GM23338 (cell line): ENCODE measurements at regions not wholly inside any gene's neighbourhood (a gene's known extent, or its start where the extent isn't known, plus 50 kb on each side); places are given as distances from the start of the nearest gene placed in this dataset.

ENCODE experiments used
- ATAC-seq: fragments of 200-7000 bp; cut with Tn5 transposase; 3 replicates; pipeline ENCODE4 v1.9.1; 2020
- DNase-seq: peaks from one replicate; pipeline ENCODE4 v3.0.0-alpha.2; 2015; ENCODE audit warnings: low spot score
- H2AFZ ChIP-seq: fragments of 200-600 bp; sonication (generic); 2 replicates; pipeline ENCODE4 v1.8.0; 2016; ENCODE audit warnings: antibody characterized with exemption, mild to moderate bottlenecking, moderate library complexity
- H3F3A ChIP-seq: fragments of 200-600 bp; sonication (generic); replicated peaks from 2 replicates; pipeline ENCODE4 v1.8.0; 2017; ENCODE audit warnings: antibody characterized with exemption, mixed run types, low read depth
- H3K27ac ChIP-seq: fragments of 200-600 bp; sonication (generic); 2 replicates; pipeline ENCODE4 v1.6.1; 2016; ENCODE audit warnings: low read depth
- H3K27me3 ChIP-seq: fragments of 200-600 bp; sonication (generic); 2 replicates; pipeline ENCODE4 v1.8.0; 2016; ENCODE audit warnings: mild to moderate bottlenecking, mixed run types, moderate library complexity; ENCODE audit not compliant: insufficient read depth
- H3K36me3 ChIP-seq: fragments of 200-600 bp; sonication (generic); 2 replicates; pipeline ENCODE4 v1.8.0; 2016; ENCODE audit warnings: mild to moderate bottlenecking; ENCODE audit not compliant: insufficient read depth
- H3K4me1 ChIP-seq: fragments of 200-600 bp; sonication (generic); 2 replicates; pipeline ENCODE4 v1.8.0; 2016; ENCODE audit warnings: mild to moderate bottlenecking, moderate library complexity; ENCODE audit not compliant: insufficient read depth
- H3K4me2 ChIP-seq: fragments of 200-600 bp; sonication (generic); 2 replicates; pipeline ENCODE4 v1.7.1; 2017; ENCODE audit warnings: mixed run types
- H3K4me3 ChIP-seq: fragments of 200-600 bp; sonication (generic); 2 replicates; pipeline ENCODE4 v1.6.1; 2016; ENCODE audit warnings: mixed run types
- H3K79me2 ChIP-seq: fragments of 200-600 bp; sonication (generic); replicated peaks from 2 replicates; pipeline ENCODE4 v1.8.0; 2017; ENCODE audit warnings: mild to moderate bottlenecking; ENCODE audit not compliant: insufficient read depth
- H3K9me2 ChIP-seq: fragments of 200-600 bp; sonication (generic); 2 replicates; pipeline ENCODE4 v1.8.0; 2017; ENCODE audit not compliant: insufficient read depth
- H4K20me1 ChIP-seq: fragments of 200-600 bp; sonication (generic); replicated peaks from 2 replicates; pipeline ENCODE4 v1.8.0; 2017; ENCODE audit warnings: mild to moderate bottlenecking; ENCODE audit not compliant: insufficient read depth
- H3K27ac Mint-ChIP-seq: 2 replicates; pipeline ENCODE4 v1.8.0; 2020; ENCODE audit warnings: inconsistent platforms, mild to moderate bottlenecking, moderate library complexity, mixed read lengths
- H3K27me3 Mint-ChIP-seq: 3 replicates; pipeline ENCODE4 v1.8.0; 2022; ENCODE audit warnings: low read depth, mild to moderate bottlenecking, moderate library complexity, mixed read lengths, inconsistent platforms; ENCODE audit not compliant: insufficient read depth, poor library complexity
- H3K36me3 Mint-ChIP-seq: 3 replicates; pipeline ENCODE4 v1.8.0; 2021; ENCODE audit warnings: low read depth, mild to moderate bottlenecking, inconsistent platforms, moderate library complexity, mixed read lengths
- H3K4me1 Mint-ChIP-seq: 3 replicates; pipeline ENCODE4 v1.8.0; 2020; ENCODE audit warnings: mild to moderate bottlenecking, inconsistent platforms, mixed read lengths
- H3K4me3 Mint-ChIP-seq: 3 replicates; pipeline ENCODE4 v1.8.0; 2021; ENCODE audit warnings: moderate library complexity, mild to moderate bottlenecking, inconsistent platforms, mixed read lengths
- H3K9me3 Mint-ChIP-seq: 3 replicates; pipeline ENCODE4 v1.8.0; 2020; ENCODE audit warnings: moderate library complexity, mild to moderate bottlenecking, inconsistent platforms, mixed read lengths
- CREB1 ChIP-seq: fragments of 250-450 bp; sonication (Bioruptor Pico); IDR thresholded peaks from 2 replicates; pipeline ENCODE4 v1.5.0; 2020; ENCODE audit warnings: low read depth, mild to moderate bottlenecking, moderate library complexity
- CTCF ChIP-seq, 2 experiments: fragments of 200-600 bp in 1 of 2; sonication (generic) in 1 of 2; conservative IDR thresholded peaks; 2 replicates each; pipeline versions ENCODE4 v1.5.1 to v1.6.1; 2016 to 2017; ENCODE audit warnings: antibody characterized with exemption in 2 of 2, low read depth in 2 of 2, mild to moderate bottlenecking in 2 of 2, moderate library complexity in 1 of 2
- ETS1 ChIP-seq: IDR thresholded peaks from 2 replicates; pipeline ENCODE4 v1.6.1; 2016; ENCODE audit warnings: antibody characterized with exemption
- EZH2 ChIP-seq: fragments of 200-600 bp; sonication (generic); IDR thresholded peaks from one replicate; pipeline ENCODE4 v1.8.0; 2017; ENCODE audit warnings: antibody characterized with exemption, mild to moderate bottlenecking, low read depth; ENCODE audit not compliant: unreplicated experiment
- EZH2phosphoT487 ChIP-seq: fragments of 200-600 bp; sonication (generic); IDR thresholded peaks from one replicate; pipeline ENCODE4 v1.8.1; 2018; ENCODE audit warnings: antibody characterized with exemption; ENCODE audit not compliant: unreplicated experiment
- JUNB ChIP-seq: IDR thresholded peaks from one replicate; pipeline ENCODE4 v1.6.1; 2016; ENCODE audit warnings: antibody characterized with exemption; ENCODE audit not compliant: unreplicated experiment
- NANOG ChIP-seq: IDR thresholded peaks from 2 replicates; pipeline ENCODE4 v1.6.1; 2016; ENCODE audit warnings: antibody characterized with exemption, borderline replicate concordance
- POLR2AphosphoS5 ChIP-seq: IDR thresholded peaks from 2 replicates; pipeline ENCODE4 v1.6.1; 2016; ENCODE audit warnings: antibody characterized with exemption, low read depth
- REST ChIP-seq: IDR thresholded peaks from one replicate; pipeline ENCODE4 v1.6.1; 2018; ENCODE audit warnings: antibody characterized with exemption; ENCODE audit not compliant: unreplicated experiment
- STAT1 ChIP-seq: IDR thresholded peaks from one replicate; pipeline ENCODE4 v1.6.1; 2016; ENCODE audit warnings: antibody characterized with exemption; ENCODE audit not compliant: unreplicated experiment
- ZNF114 ChIP-seq: fragments of 250-450 bp; sonication (Bioruptor Pico); IDR thresholded peaks from 2 replicates; pipeline ENCODE4 v1.5.0; 2020; ENCODE audit warnings: mild to moderate bottlenecking, moderate library complexity
- ZNF331 ChIP-seq: fragments of 250-450 bp; sonication (Bioruptor Pico); IDR thresholded peaks from 2 replicates; pipeline ENCODE4 v1.5.0; 2020; ENCODE audit warnings: low read depth, mild to moderate bottlenecking, moderate library complexity

GRCh38 chr10:70986623-70986950 lies 98.2 kb upstream of the PCBD1 start (continued):
- no peak for TF ChIP-seq ZNF114
- TF ChIP-seq CREB1, result no peak
- TF ChIP-seq CTCF (conservative IDR thresholded peaks at IDR 0.05; ENCODE audit: low read depth in 2 of 2), result no peak
- TF ChIP-seq JUNB, result no peak
- TF ChIP-seq EZH2, result no peak
- no peak for TF ChIP-seq REST
- TF ChIP-seq ETS1, result no peak
- TF ChIP-seq EZH2phosphoT487, result no peak
- TF ChIP-seq POLR2AphosphoS5, result no peak
- no peak for TF ChIP-seq NANOG

- peaks cover 5% of the 10 kb centered on the region for H3K4me1 Mint-ChIP-seq
- Histone ChIP-seq H3K4me2 (no peak overlapping the region), H3K36me3 (no peaks in the 10 kb centered on the region), H3K4me3 (no peak overlapping the region), H2AFZ (no peak overlapping the region), H3F3A (no peaks in the 10 kb centered on the region), H3K79me2 (no peaks in the 10 kb centered on the region), H3K27ac (no peak overlapping the region), H3K9me2 (no peaks in the 10 kb centered on the region), H3K27me3 (no peaks in the 10 kb centered on the region), H3K4me1 (no peaks in the 10 kb centered on the region), H4K20me1 (no peaks in the 10 kb centered on the region)
- H3K36me3 Mint-ChIP-seq, result no peaks in the 10 kb centered on the region
- no peak overlapping the region for H3K27ac Mint-ChIP-seq
- no peak overlapping the region for H3K4me3 Mint-ChIP-seq
- ATAC-seq (no peak), DNase-seq (no peak)
- no peaks in the 10 kb centered on the region; the same call in 2 of the 3 replicates for H3K9me3 Mint-ChIP-seq
- H3K27me3 Mint-ChIP-seq, result peaks cover 5% of the 10 kb centered on the region
- TF ChIP-seq POLR2AphosphoS5 (no peak), CREB1 (no peak), STAT1 (no peak), ZNF331 (CRISPR knock-in tag) (no peak), CTCF (conservative IDR thresholded peaks at IDR 0.05; ENCODE audit: low read depth in 2 of 2) (no peak)
Measured at GRCh38 chr10:70987396-70988130, 99.2 kb upstream of the PCBD1 start.
